Right lobe of liver (tissue), 4 donors: ENCODE measurements at regions not wholly inside any gene's neighbourhood (a gene's known extent, or its start where the extent isn't known, plus 50 kb on each side); places are given as distances from the start of the nearest gene placed in this dataset.

Experiments
- CTCF ChIP-seq, 4 donors: fragments of 200-600 bp in 3 of 4; fragments of 450-650 bp in 1 of 4; IDR thresholded peaks; one replicate each; pipeline versions ENCODE4 v1.5.1 to v1.8.0; 2016 to 2022; ENCODE audit warnings: antibody characterized with exemption in 4 of 4, mild to moderate bottlenecking in 2 of 4
- POLR2A ChIP-seq: fragments of 450-650 bp; IDR thresholded peaks from one replicate; pipeline ENCODE4 v1.6.1; 2017; ENCODE audit warnings: antibody characterized with exemption, mild to moderate bottlenecking
- donor health status: DM: no; HTN: no; CAD: no.
- donor health status: DM: no; HTN: no; CAD: no.
- donor health status: DM: no; HTN: yes; CAD: no.

GRCh38 chr5:74418709-74419108 lies 221.8 kb downstream of the ENC1 start:
- TF ChIP-seq POLR2A, result no peak
- no peak for TF ChIP-seq CTCF (IDR thresholded peaks at IDR 0.05)
